ENCODE measurements at regions not wholly inside any gene's neighbourhood (a gene's known extent, or its start where the extent isn't known, plus 50 kb on each side); places are given as distances from the start of the nearest gene placed in this dataset.

DNA sequence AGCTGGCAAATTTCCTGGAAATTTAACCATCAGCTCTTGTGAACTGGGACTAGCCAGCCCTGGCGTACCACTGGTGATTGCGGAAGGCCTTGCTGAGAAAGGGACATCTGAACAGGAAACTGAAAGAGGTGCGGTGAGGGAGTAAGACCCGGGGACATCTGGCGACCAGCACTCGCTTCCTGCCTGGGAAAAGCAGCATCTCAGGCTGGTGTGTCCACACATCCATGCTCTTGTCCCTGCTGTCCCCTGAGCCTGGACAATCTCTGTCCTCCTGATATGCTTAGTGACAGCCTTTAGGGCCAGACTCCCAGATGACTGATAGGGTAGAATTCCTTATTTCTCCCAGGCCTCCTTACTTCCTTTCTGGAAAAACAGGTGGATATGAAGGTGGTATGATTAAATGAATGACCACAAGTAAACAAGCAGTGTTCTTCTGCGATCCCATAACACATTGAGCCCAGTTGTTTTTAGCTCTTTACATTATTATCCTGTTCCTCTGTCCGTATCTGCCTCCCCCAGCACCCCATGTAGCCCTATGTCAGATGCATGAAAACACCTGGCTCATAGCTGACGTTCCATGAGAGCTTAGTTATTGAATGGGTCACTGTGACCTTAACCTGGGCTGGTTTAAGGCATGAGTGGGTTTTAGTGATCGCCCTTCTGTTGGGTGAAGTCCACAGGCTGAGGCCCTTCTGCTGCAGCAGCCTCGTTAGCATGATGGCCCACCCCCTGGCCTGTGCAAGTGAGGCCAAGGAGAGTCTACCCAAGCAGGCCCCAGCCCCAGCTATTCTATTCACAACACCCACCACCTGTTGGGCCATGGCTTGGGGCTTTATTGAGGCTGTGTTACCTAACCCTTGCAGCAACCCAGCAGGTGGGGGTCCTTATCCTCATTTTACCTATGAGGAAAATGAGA lies 76.1 kb upstream of the GADD45A start:
- Histone ChIP-seq H3K4me2 (ENCODE audit: low read length) (no peak overlapping the region), H4K20me1 (ENCODE audit: insufficient read depth, low read length) (no peaks in the 10 kb centered on the region), H3K4me3 (ENCODE audit: low read length) (no peak overlapping the region), H2AFZ (ENCODE audit: low read depth, low read length) (no peak overlapping the region), H3K4me1 (ENCODE audit: low read length) (no peaks in the 10 kb centered on the region), H3K36me3 (replicated peaks; ENCODE audit: low read depth, low read length) (no peaks in the 10 kb centered on the region), H3K9me3 (ENCODE audit: insufficient read depth, low read length) (no peaks in the 10 kb centered on the region), H3K27me3 (ENCODE audit: low read depth, low read length) (no peaks in the 10 kb centered on the region), H3K79me2 (ENCODE audit: low read length) (no peaks in the 10 kb centered on the region), H3K9ac (ENCODE audit: low read length) (no peak overlapping the region), H3K27ac (ENCODE audit: low read length) (no peak overlapping the region)
- no peak for TF ChIP-seq EZH2phosphoT487 (IDR thresholded peaks at IDR 0.05; ENCODE audit: low read depth)
- TF ChIP-seq, protein P1, sequence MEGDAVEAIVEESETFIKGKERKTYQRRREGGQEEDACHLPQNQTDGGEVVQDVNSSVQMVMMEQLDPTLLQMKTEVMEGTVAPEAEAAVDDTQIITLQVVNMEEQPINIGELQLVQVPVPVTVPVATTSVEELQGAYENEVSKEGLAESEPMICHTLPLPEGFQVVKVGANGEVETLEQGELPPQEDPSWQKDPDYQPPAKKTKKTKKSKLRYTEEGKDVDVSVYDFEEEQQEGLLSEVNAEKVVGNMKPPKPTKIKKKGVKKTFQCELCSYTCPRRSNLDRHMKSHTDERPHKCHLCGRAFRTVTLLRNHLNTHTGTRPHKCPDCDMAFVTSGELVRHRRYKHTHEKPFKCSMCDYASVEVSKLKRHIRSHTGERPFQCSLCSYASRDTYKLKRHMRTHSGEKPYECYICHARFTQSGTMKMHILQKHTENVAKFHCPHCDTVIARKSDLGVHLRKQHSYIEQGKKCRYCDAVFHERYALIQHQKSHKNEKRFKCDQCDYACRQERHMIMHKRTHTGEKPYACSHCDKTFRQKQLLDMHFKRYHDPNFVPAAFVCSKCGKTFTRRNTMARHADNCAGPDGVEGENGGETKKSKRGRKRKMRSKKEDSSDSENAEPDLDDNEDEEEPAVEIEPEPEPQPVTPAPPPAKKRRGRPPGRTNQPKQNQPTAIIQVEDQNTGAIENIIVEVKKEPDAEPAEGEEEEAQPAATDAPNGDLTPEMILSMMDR (IDR thresholded peaks at IDR 0.05; ENCODE audit: low read depth, low read length): no peak

DNA sequence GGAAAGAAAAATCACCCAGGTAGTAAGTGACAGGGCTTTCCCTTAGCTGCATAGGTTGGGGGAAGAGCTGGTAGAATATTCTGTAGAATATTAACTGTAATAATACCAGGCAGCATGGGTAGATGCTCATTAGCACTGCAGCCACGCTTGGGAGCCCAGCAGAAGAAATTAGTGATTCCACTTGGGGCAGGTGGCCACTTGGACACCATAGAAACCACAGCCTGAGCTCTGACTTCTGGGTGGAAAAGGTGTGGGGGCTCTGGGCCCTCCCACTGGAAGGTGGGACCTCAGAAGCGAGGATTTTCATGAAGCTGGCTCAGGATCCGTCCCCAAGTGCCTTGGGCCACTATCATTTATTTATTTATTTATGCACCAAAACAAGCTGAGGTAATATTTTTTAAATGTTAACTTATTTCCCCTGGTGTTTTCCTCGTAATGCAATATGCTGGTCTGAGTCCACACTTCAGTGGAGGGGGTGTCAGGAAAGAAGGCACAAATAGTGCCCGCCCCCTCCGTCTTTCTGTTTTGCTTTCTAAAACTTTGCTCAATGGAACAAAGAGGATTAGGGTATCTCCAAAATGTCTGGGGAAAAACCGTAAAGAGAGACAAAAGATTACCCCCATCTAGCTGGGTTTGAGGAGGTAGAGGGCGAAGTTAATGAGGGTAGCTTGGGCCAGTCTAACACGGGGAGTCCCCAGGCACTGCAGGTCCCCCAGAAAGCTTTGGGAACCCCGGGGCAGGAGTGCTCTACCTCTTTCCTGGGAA lies 75.2 kb upstream of the GADD45A start:
- H3K4me3 ChIP-seq (ENCODE audit: low read length): no peak overlapping the region
- no peaks in the 10 kb centered on the region for H3K79me2 ChIP-seq (ENCODE audit: low read length)
- H3K36me3 ChIP-seq (replicated peaks; ENCODE audit: low read depth, low read length): no peaks in the 10 kb centered on the region
- no peaks in the 10 kb centered on the region for H3K27me3 ChIP-seq (ENCODE audit: low read depth, low read length)
- no peak overlapping the region for H3K4me2 ChIP-seq (ENCODE audit: low read length)
- H2AFZ ChIP-seq (ENCODE audit: low read depth, low read length): no peak overlapping the region
- TF ChIP-seq, protein P1 (IDR thresholded peaks at IDR 0.05; ENCODE audit: low read depth, low read length): no peak
- no peak for TF ChIP-seq EZH2phosphoT487 (IDR thresholded peaks at IDR 0.05; ENCODE audit: low read depth)
- H3K9ac ChIP-seq (ENCODE audit: low read length): no peak overlapping the region
- H4K20me1 ChIP-seq (ENCODE audit: insufficient read depth, low read length): no peaks in the 10 kb centered on the region
- H3K4me1 ChIP-seq (ENCODE audit: low read length): no peaks in the 10 kb centered on the region
- no peak overlapping the region for H3K27ac ChIP-seq (ENCODE audit: low read length)
- no peaks in the 10 kb centered on the region for H3K9me3 ChIP-seq (ENCODE audit: insufficient read depth, low read length)

DNA sequence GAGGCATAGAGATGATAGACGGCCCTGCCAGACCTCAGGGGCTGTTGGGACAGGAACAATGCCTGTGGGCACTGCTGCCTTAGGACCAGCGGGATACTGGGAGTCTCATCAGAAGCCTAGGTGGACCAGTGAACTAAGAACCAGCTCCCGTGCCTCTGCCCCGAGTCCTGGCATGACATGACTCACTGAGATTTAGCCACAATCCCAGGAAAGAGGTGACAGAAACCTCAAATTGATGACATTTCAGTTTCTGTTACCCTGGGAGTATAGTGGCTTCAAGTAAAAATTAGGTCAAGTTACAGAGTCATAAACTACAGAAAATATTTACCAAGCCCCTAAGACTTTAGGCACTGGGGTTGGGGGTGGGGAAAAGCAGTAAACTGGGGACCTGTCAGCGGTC lies 74.6 kb upstream of the GADD45A start:
- no peak overlapping the region for H3K4me3 ChIP-seq (ENCODE audit: low read length)
- no peaks in the 10 kb centered on the region for H3K79me2 ChIP-seq (ENCODE audit: low read length)
- H3K9me3 ChIP-seq (ENCODE audit: insufficient read depth, low read length): no peaks in the 10 kb centered on the region
- no peak overlapping the region for H3K27ac ChIP-seq (ENCODE audit: low read length)
- H3K4me1 ChIP-seq (ENCODE audit: low read length): no peaks in the 10 kb centered on the region
- no peak overlapping the region for H3K4me2 ChIP-seq (ENCODE audit: low read length)
- no peak for TF ChIP-seq EZH2phosphoT487 (IDR thresholded peaks at IDR 0.05; ENCODE audit: low read depth)
- TF ChIP-seq, protein P1 (IDR thresholded peaks at IDR 0.05; ENCODE audit: low read depth, low read length): no peak
- no peak overlapping the region for H3K9ac ChIP-seq (ENCODE audit: low read length)
- H4K20me1 ChIP-seq (ENCODE audit: insufficient read depth, low read length): no peaks in the 10 kb centered on the region
- H3K36me3 ChIP-seq (replicated peaks; ENCODE audit: low read depth, low read length): no peaks in the 10 kb centered on the region
- H3K27me3 ChIP-seq (ENCODE audit: low read depth, low read length): no peaks in the 10 kb centered on the region
- H2AFZ ChIP-seq (ENCODE audit: low read depth, low read length): no peak overlapping the region

DNA sequence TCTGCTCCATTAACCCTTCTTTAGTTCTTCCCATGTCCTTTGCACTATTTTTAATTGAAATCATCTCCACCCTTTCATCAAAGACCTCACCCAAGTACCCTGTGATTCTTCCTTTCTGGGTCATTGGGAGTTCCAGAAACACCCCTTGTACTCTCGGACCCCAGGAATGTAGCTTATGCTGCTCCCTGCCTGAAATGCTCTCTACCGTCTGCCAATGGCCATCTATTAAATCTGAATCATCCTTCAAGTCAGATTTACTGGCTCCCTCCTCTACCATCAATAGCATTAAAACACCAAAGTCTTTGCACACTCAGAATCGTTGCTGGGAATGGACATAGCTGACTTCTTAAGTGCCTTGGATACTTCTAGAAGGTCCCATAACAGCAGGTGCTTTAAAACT lies 73.2 kb upstream of the GADD45A start:
- no peaks in the 10 kb centered on the region for H3K4me1 ChIP-seq (ENCODE audit: low read length)
- H3K36me3 ChIP-seq (replicated peaks; ENCODE audit: low read depth, low read length): no peaks in the 10 kb centered on the region
- H3K4me2 ChIP-seq (ENCODE audit: low read length): no peak overlapping the region
- H3K9ac ChIP-seq (ENCODE audit: low read length): no peak overlapping the region
- no peak overlapping the region for H2AFZ ChIP-seq (ENCODE audit: low read depth, low read length)
- no peak for TF ChIP-seq EZH2phosphoT487 (IDR thresholded peaks at IDR 0.05; ENCODE audit: low read depth)
- no peak overlapping the region for H3K4me3 ChIP-seq (ENCODE audit: low read length)
- H4K20me1 ChIP-seq (ENCODE audit: insufficient read depth, low read length): no peaks in the 10 kb centered on the region
- no peaks in the 10 kb centered on the region for H3K27me3 ChIP-seq (ENCODE audit: low read depth, low read length)
- H3K79me2 ChIP-seq (ENCODE audit: low read length): no peaks in the 10 kb centered on the region
- H3K27ac ChIP-seq (ENCODE audit: low read length): no peak overlapping the region
- H3K9me3 ChIP-seq (ENCODE audit: insufficient read depth, low read length): no peaks in the 10 kb centered on the region

Measured in OCI-LY3 (cell line).